Ovary (tissue), 3 donors: ENCODE measurements at regions not wholly inside any gene's neighbourhood (a gene's known extent, or its start where the extent isn't known, plus 50 kb on each side); places are given as distances from the start of the nearest gene placed in this dataset.

Source experiments
- POLR2A ChIP-seq: fragments of 450-650 bp; IDR thresholded peaks from one replicate; pipeline ENCODE4 v1.6.1; 2017; ENCODE audit warnings: antibody characterized with exemption, mild to moderate bottlenecking, moderate library complexity
- TF ChIP-seq, protein P1 (sequence below), 3 donors: fragments of 450-650 bp in 2 of 3; fragments of 200-600 bp in 1 of 3; IDR thresholded peaks; one replicate each; pipeline versions ENCODE4 v1.5.1 to v1.8.0; 2016 to 2022; ENCODE audit warnings: antibody characterized with exemption in 3 of 3, mild to moderate bottlenecking in 1 of 3
- donor health status: DM: no; HTN: no; CAD: no.

DNA sequence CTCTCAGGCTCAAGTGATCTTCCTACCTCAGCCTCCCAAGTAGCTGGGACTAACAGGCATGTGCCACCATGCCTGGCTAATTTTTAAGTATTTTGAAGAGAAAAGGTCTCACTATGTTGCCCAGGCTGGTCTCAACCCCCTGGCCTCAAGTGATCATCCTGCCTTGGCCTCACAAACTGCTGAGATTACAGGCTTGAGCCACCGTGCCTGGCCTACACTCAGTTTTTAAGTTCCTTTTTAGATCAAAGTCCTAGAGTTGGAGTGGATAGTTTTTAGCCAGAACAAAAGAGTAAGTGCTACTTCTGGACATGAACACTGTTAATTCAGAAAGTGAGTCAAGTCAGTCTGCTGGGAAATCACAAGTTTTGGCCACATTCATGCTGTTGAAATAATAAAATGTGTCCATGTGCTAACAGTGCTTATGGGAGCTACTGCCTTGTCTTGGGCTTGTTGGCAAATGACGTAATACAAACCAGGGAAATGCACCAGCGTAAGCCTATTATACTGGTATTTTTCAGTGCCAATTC is 84.2 kb downstream of the NDUFS5 start:
- TF ChIP-seq, protein P1, sequence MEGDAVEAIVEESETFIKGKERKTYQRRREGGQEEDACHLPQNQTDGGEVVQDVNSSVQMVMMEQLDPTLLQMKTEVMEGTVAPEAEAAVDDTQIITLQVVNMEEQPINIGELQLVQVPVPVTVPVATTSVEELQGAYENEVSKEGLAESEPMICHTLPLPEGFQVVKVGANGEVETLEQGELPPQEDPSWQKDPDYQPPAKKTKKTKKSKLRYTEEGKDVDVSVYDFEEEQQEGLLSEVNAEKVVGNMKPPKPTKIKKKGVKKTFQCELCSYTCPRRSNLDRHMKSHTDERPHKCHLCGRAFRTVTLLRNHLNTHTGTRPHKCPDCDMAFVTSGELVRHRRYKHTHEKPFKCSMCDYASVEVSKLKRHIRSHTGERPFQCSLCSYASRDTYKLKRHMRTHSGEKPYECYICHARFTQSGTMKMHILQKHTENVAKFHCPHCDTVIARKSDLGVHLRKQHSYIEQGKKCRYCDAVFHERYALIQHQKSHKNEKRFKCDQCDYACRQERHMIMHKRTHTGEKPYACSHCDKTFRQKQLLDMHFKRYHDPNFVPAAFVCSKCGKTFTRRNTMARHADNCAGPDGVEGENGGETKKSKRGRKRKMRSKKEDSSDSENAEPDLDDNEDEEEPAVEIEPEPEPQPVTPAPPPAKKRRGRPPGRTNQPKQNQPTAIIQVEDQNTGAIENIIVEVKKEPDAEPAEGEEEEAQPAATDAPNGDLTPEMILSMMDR (IDR thresholded peaks at IDR 0.05) = no peak
- no peak for TF ChIP-seq POLR2A
